SK-N-MC (cell line): ENCODE measurements at regions not wholly inside any gene's neighbourhood (a gene's known extent, or its start where the extent isn't known, plus 50 kb on each side); places are given as distances from the start of the nearest gene placed in this dataset.

Experiments
- DNase-seq: peaks from one replicate; pipeline ENCODE4 v3.0.0-alpha.2; 2011; ENCODE audit warnings: low read depth, low spot score
- H3K27ac ChIP-seq: fragments of 200-600 bp; sonication (generic); 2 replicates; pipeline ENCODE4 v1.5.1; 2016; ENCODE audit warnings: mixed run types
- H3K36me3 ChIP-seq: fragments of 200-600 bp; sonication (generic); 2 replicates; pipeline ENCODE4 v1.6.1; 2017; ENCODE audit warnings: antibody characterized with exemption, low read length, mixed read lengths; ENCODE audit not compliant: insufficient read depth
- H3K4me3 ChIP-seq: fragments of 200-600 bp; sonication (generic); 2 replicates; pipeline ENCODE4 v1.5.1; 2016
- H3K9ac ChIP-seq: fragments of 200-600 bp; sonication (generic); 2 replicates; pipeline ENCODE4 v1.8.0; 2017; ENCODE audit warnings: mixed run types, mixed read lengths; ENCODE audit not compliant: insufficient read length
- H3K9me3 ChIP-seq: fragments of 200-600 bp; sonication (generic); 2 replicates; pipeline ENCODE4 v1.6.1; 2017; ENCODE audit warnings: low read depth, mild to moderate bottlenecking, antibody characterized with exemption, low read length, moderate library complexity, mixed read lengths
- EZH2 ChIP-seq: fragments of 200-600 bp; sonication (generic); IDR thresholded peaks from one replicate; pipeline ENCODE4 v1.6.1; 2017; ENCODE audit warnings: antibody characterized with exemption
- FOXP2 ChIP-seq: optimal IDR thresholded peaks from 2 replicates; pipeline ENCODE3; 2011; ENCODE audit warnings: mild to moderate bottlenecking, moderate library complexity; ENCODE audit not compliant: insufficient read depth; ENCODE audit errors: extremely low read length, control extremely low read depth
- POLR2AphosphoS5 ChIP-seq: IDR thresholded peaks from 2 replicates; pipeline ENCODE4 v1.6.1; 2012; ENCODE audit warnings: mild to moderate bottlenecking, low read depth, low read length, borderline replicate concordance

GRCh38 chr13:34617473-34618083, 324.5 kb upstream of the NBEA start:
- no peak for DNase-seq
- Histone ChIP-seq H3K9me3 (no peaks in the 10 kb centered on the region), H3K4me3 (no peak overlapping the region), H3K27ac (no peak overlapping the region), H3K9ac (no peak overlapping the region), H3K36me3 (no peaks in the 10 kb centered on the region)
- TF ChIP-seq POLR2AphosphoS5: no peak
- TF ChIP-seq FOXP2: no peak
- no peak for TF ChIP-seq EZH2

GRCh38 chr13:34618654-34619053, 323.4 kb upstream of the NBEA start:
- DNase-seq: no peak
- H3K4me3 ChIP-seq: no peak overlapping the region
- no peak overlapping the region for H3K9ac ChIP-seq
- H3K9me3 ChIP-seq: no peaks in the 10 kb centered on the region
- H3K27ac ChIP-seq: no peak overlapping the region
- no peaks in the 10 kb centered on the region for H3K36me3 ChIP-seq
- TF ChIP-seq FOXP2 (no peak), EZH2 (no peak), POLR2AphosphoS5 (no peak)

GRCh38 chr13:34619326-34619725, 322.7 kb upstream of the NBEA start:
- H3K4me3 ChIP-seq: no peak overlapping the region
- no peak for DNase-seq
- H3K36me3 ChIP-seq: no peaks in the 10 kb centered on the region
- no peaks in the 10 kb centered on the region for H3K9me3 ChIP-seq
- TF ChIP-seq EZH2: no peak
- no peak for TF ChIP-seq POLR2AphosphoS5
- TF ChIP-seq FOXP2: no peak
- H3K27ac ChIP-seq: no peak overlapping the region
- no peak overlapping the region for H3K9ac ChIP-seq

GRCh38 chr13:34620074-34620850, 321.8 kb upstream of the NBEA start:
- Histone ChIP-seq H3K27ac (no peak overlapping the region), H3K36me3 (no peaks in the 10 kb centered on the region), H3K4me3 (no peak overlapping the region), H3K9ac (no peak overlapping the region), H3K9me3 (no peaks in the 10 kb centered on the region)
- DNase-seq: no peak
- no peak for TF ChIP-seq FOXP2
- TF ChIP-seq EZH2: no peak
- TF ChIP-seq POLR2AphosphoS5: no peak

GRCh38 chr13:34620862-34621261, 321.2 kb upstream of the NBEA start:
- no peak overlapping the region for H3K27ac ChIP-seq
- no peaks in the 10 kb centered on the region for H3K9me3 ChIP-seq
- DNase-seq: no peak
- H3K9ac ChIP-seq: no peak overlapping the region
- no peak overlapping the region for H3K4me3 ChIP-seq
- no peaks in the 10 kb centered on the region for H3K36me3 ChIP-seq
- TF ChIP-seq EZH2 (no peak), POLR2AphosphoS5 (no peak), FOXP2 (no peak)

GRCh38 chr13:34623331-34623730, 318.7 kb upstream of the NBEA start:
- H3K27ac ChIP-seq: no peak overlapping the region

GRCh38 chr13:34627509-34628208, 314.4 kb upstream of the NBEA start:
- Histone ChIP-seq H3K9me3 (no peaks in the 10 kb centered on the region), H3K4me3 (no peak overlapping the region), H3K36me3 (no peaks in the 10 kb centered on the region), H3K27ac (no peak overlapping the region), H3K9ac (no peak overlapping the region)
- DNase-seq: no peak
- no peak for TF ChIP-seq EZH2
- TF ChIP-seq POLR2AphosphoS5: no peak
- TF ChIP-seq FOXP2: no peak

More at GRCh38 chr13:34623331-34623730, 318.7 kb upstream of the NBEA start:
- DNase-seq: no peak
- Histone ChIP-seq H3K36me3 (no peaks in the 10 kb centered on the region), H3K9me3 (no peaks in the 10 kb centered on the region), H3K4me3 (no peak overlapping the region), H3K9ac (no peak overlapping the region)
- TF ChIP-seq EZH2 (no peak), POLR2AphosphoS5 (no peak), FOXP2 (no peak)

- H3K27ac ChIP-seq: no peak overlapping the region
- DNase-seq: no peak
- no peak for TF ChIP-seq POLR2AphosphoS5
- no peak for TF ChIP-seq EZH2
- no peak for TF ChIP-seq FOXP2
- no peak overlapping the region for H3K4me3 ChIP-seq
- H3K9ac ChIP-seq: no peak overlapping the region
- no peaks in the 10 kb centered on the region for H3K36me3 ChIP-seq
- H3K9me3 ChIP-seq: no peaks in the 10 kb centered on the region
These were observed 313.8 kb upstream of the NBEA start for GRCh38 chr13:34628209-34628682.
